LNCaP clone FGC (cell line): ENCODE measurements at regions not wholly inside any gene's neighbourhood (a gene's known extent, or its start where the extent isn't known, plus 50 kb on each side); places are given as distances from the start of the nearest gene placed in this dataset.

Source experiments
- DNase-seq: peaks from one replicate; pipeline ENCODE4 v3.0.0-alpha.2; 2011; ENCODE audit warnings: low read depth
- H3K4me3 ChIP-seq: 2 replicates; pipeline ENCODE4 v1.5.1; 2011; ENCODE audit warnings: mild to moderate bottlenecking, low read depth, low read length, control low read depth
- CTCF ChIP-seq: IDR thresholded peaks from 2 replicates; pipeline ENCODE4 v1.5.1; 2012; ENCODE audit warnings: mild to moderate bottlenecking; ENCODE audit not compliant: control insufficient read depth, insufficient read depth; ENCODE audit errors: extremely low read depth

GRCh38 chr10:4199196-4199595, 414.2 kb upstream of the KLF6 start:
- no peak for TF ChIP-seq CTCF
- H3K4me3 ChIP-seq = no peak overlapping the region
- no peak for DNase-seq

GRCh38 chr10:4198216-4198615, 413.2 kb upstream of the KLF6 start:
- no peak for DNase-seq
- TF ChIP-seq CTCF = no peak
- H3K4me3 ChIP-seq = no peak overlapping the region

- no peak overlapping the region for H3K4me3 ChIP-seq
- TF ChIP-seq CTCF = no peak
- no peak for DNase-seq
These were observed 412.7 kb upstream of the KLF6 start for GRCh38 chr10:4197676-4198075.

- DNase-seq = no peak
- H3K4me3 ChIP-seq = no peak overlapping the region
- no peak for TF ChIP-seq CTCF
These were observed 411.9 kb upstream of the KLF6 start for GRCh38 chr10:4196771-4197390.

GRCh38 chr10:4196183-4196582, 411.2 kb upstream of the KLF6 start:
- no peak for DNase-seq
- no peak for TF ChIP-seq CTCF
- H3K4me3 ChIP-seq = no peak overlapping the region

GRCh38 chr10:4195213-4195612, 410.2 kb upstream of the KLF6 start:
- no peak for TF ChIP-seq CTCF
- no peak overlapping the region for H3K4me3 ChIP-seq
- DNase-seq = no peak

GRCh38 chr10:4194231-4194630, 409.2 kb upstream of the KLF6 start:
- no peak for DNase-seq
- no peak for TF ChIP-seq CTCF
- H3K4me3 ChIP-seq = no peak overlapping the region
